SK-N-SH (cell line): ENCODE measurements at regions not wholly inside any gene's neighbourhood (a gene's known extent, or its start where the extent isn't known, plus 50 kb on each side); places are given as distances from the start of the nearest gene placed in this dataset.

Source experiments
- CTCF ChIA-PET: fragments of 300-600, 350-600 bp; formaldehyde crosslinking; extraction: SDS; loops from one replicate; lab custom pipeline; 2021; lab: Yijun Ruan, JAX
- POLR2A ChIA-PET: fragments of 350-600 bp; sonication (Branson Sonifier 250); formaldehyde crosslinking; extraction: SDS; loops from one replicate; lab custom pipeline; 2020; ENCODE audit warnings: antibody characterized with exemption, inconsistent platforms; lab: Yijun Ruan, JAX
- DNase-seq: peaks from one replicate; pipeline ENCODE4 v3.0.0; 2012
- H2AFZ ChIP-seq: fragments of 200-600 bp; sonication (generic); 2 replicates; pipeline ENCODE4 v1.8.1; 2016; ENCODE audit warnings: antibody characterized with exemption, mild to moderate bottlenecking, low read depth
- H3F3A ChIP-seq: fragments of 200-600 bp; sonication (generic); replicated peaks from 2 replicates; pipeline ENCODE3; 2016; ENCODE audit warnings: antibody characterized with exemption, mild to moderate bottlenecking; ENCODE audit not compliant: insufficient read depth
- H3K27ac ChIP-seq, 2 experiments: fragments of 200-500 bp in 1 of 2; fragments of 200-600 bp in 1 of 2; sonication (Bioruptor generic) in 1 of 2; sonication (generic), shearing (Covaris generic) in 1 of 2; 2 replicates each; pipeline versions ENCODE4 v1.5.1 to v1.6.1; 2014 to 2016; ENCODE audit warnings: low read depth in 2 of 2, inconsistent platforms in 1 of 2, low read length in 1 of 2, mild to moderate bottlenecking in 1 of 2, mixed read lengths in 1 of 2
- H3K27me3 ChIP-seq: fragments of 200-600 bp; sonication (generic), shearing (Covaris generic); 2 replicates; pipeline ENCODE4 v1.6.1; 2016; ENCODE audit warnings: mixed run types; ENCODE audit not compliant: insufficient read depth
- H3K36me3 ChIP-seq, 2 experiments: fragments of 200-500 bp in 1 of 2; fragments of 200-600 bp in 1 of 2; sonication (Bioruptor generic) in 1 of 2; sonication (generic) in 1 of 2; replicated peaks in 1 of 2; 2 replicates each; pipeline versions ENCODE3 to v1.5.1; 2014 to 2016; ENCODE audit warnings: low read length in 1 of 2, mild to moderate bottlenecking in 1 of 2; ENCODE audit not compliant: insufficient read depth in 2 of 2, control insufficient read depth in 1 of 2
- H3K4me1 ChIP-seq, 2 experiments: fragments of 200-500 bp in 1 of 2; fragments of 200-600 bp in 1 of 2; sonication (Bioruptor generic) in 1 of 2; sonication (generic), shearing (Covaris generic) in 1 of 2; 2 replicates each; pipeline versions ENCODE4 v1.5.1 to v1.6.1; 2014 to 2016; ENCODE audit warnings: low read depth in 1 of 2, low read length in 1 of 2, mixed run types in 1 of 2; ENCODE audit not compliant: insufficient read depth in 2 of 2, control insufficient read depth in 1 of 2
- H3K4me2 ChIP-seq: fragments of 200-600 bp; sonication (generic), shearing (Covaris generic); 2 replicates; pipeline ENCODE4 v1.6.1; 2017; ENCODE audit warnings: mixed run types
- H3K4me3 ChIP-seq, 2 experiments: fragments of 200-500 bp in 1 of 2; fragments of 200-600 bp in 1 of 2; sonication (Bioruptor generic) in 1 of 2; sonication (generic), shearing (Covaris generic) in 1 of 2; 2 replicates each; pipeline versions ENCODE4 v1.5.1 to v1.8.1; 2014 to 2016; ENCODE audit warnings: low read depth in 2 of 2, inconsistent platforms in 1 of 2, low read length in 1 of 2, mild to moderate bottlenecking in 1 of 2, mixed read lengths in 1 of 2, moderate library complexity in 1 of 2
- H3K79me2 ChIP-seq: fragments of 200-600 bp; sonication (generic); 2 replicates; pipeline ENCODE4 v1.8.1; 2017; ENCODE audit warnings: mild to moderate bottlenecking; ENCODE audit not compliant: insufficient read depth
- H3K9ac ChIP-seq: fragments of 200-600 bp; sonication (generic); 2 replicates; pipeline ENCODE4 v1.6.1; 2017; ENCODE audit warnings: mixed run types
- H3K9me2 ChIP-seq: fragments of 200-600 bp; sonication (generic); 2 replicates; pipeline ENCODE4 v1.6.1; 2017; ENCODE audit warnings: mixed run types
- H3K9me3 ChIP-seq: fragments of 200-600 bp; sonication (generic); 2 replicates; pipeline ENCODE4 v1.6.1; 2017; ENCODE audit warnings: mixed run types, mild to moderate bottlenecking, moderate library complexity
- H4K20me1 ChIP-seq: fragments of 200-600 bp; sonication (generic); 2 replicates; pipeline ENCODE4 v1.6.1; 2017; ENCODE audit warnings: mild to moderate bottlenecking, mixed run types; ENCODE audit not compliant: insufficient read depth
- CHD2 ChIP-seq: fragments of 150-350 bp; IDR thresholded peaks from 2 replicates; pipeline ENCODE4 v1.6.1; 2018; ENCODE audit warnings: low read length; ENCODE audit not compliant: partially characterized antibody
- EZH2phosphoT487 ChIP-seq: fragments of 200-600 bp; sonication (generic); IDR thresholded peaks from 2 replicates; pipeline ENCODE4 v1.6.1; 2017; ENCODE audit warnings: low read depth, mixed run types, mild to moderate bottlenecking, antibody characterized with exemption, moderate library complexity, borderline replicate concordance
- FOXJ3 ChIP-seq: sonication (generic); formaldehyde crosslinking; IDR thresholded peaks from 2 replicates; pipeline ENCODE4 v1.5.1; 2020; ENCODE audit warnings: mild to moderate bottlenecking, missing genetic modification reagents
- IRF3 ChIP-seq: fragments of 150-350 bp; IDR thresholded peaks from 2 replicates; pipeline ENCODE4 v1.6.1; 2016; ENCODE audit warnings: mild to moderate bottlenecking, low read depth, low read length
- MAX ChIP-seq: IDR thresholded peaks from 2 replicates; pipeline ENCODE4 v1.4.0; 2012; ENCODE audit warnings: low read depth
- POLR2AphosphoS5 ChIP-seq: IDR thresholded peaks from 2 replicates; pipeline ENCODE4 v1.6.1; 2012; ENCODE audit warnings: low read depth, low read length
- RAD21 ChIP-seq: IDR thresholded peaks from 2 replicates; pipeline ENCODE4 v1.6.1; 2012; ENCODE audit warnings: mild to moderate bottlenecking, low read length
- RFX5 ChIP-seq: IDR thresholded peaks from 2 replicates; pipeline ENCODE4 v1.6.1; 2012; ENCODE audit warnings: mild to moderate bottlenecking, improper control_type of control experiment, low read length
- SMC3 ChIP-seq: IDR thresholded peaks from 2 replicates; pipeline ENCODE4 v1.6.1; 2012; ENCODE audit warnings: low read depth, low read length, improper control_type of control experiment
- TAF1 ChIP-seq: IDR thresholded peaks from 2 replicates; pipeline ENCODE4 v1.6.1; 2012; ENCODE audit warnings: low read depth, mild to moderate bottlenecking, low read length, moderate library complexity, borderline replicate concordance
- TCF12 ChIP-seq: IDR thresholded peaks from 2 replicates; pipeline ENCODE4 v1.4.0; 2012
- TEAD4 ChIP-seq: IDR thresholded peaks from 2 replicates; pipeline ENCODE4 v1.4.0; 2012; ENCODE audit warnings: mild to moderate bottlenecking, borderline replicate concordance; ENCODE audit not compliant: insufficient read depth
- WGBS: methylation state at CpG from one replicate; pipeline ENCODE4 v1.1.6; 2017; ENCODE audit warnings: low lambda C conversion rate; 5-methylcytosine and 5-hydroxymethylcytosine counted together
- TF ChIP-seq, protein P1 (sequence below): fragments of 150-350 bp; IDR thresholded peaks from 2 replicates; pipeline ENCODE4 v1.6.1; 2017; ENCODE audit warnings: antibody characterized with exemption, low read length, low read depth, borderline replicate concordance
- TF ChIP-seq, protein P2 (sequence below): IDR thresholded peaks from 2 replicates; pipeline ENCODE4; 2012
- TF ChIP-seq, protein P3 (sequence below): fragments of 200-600 bp; sonication (generic); IDR thresholded peaks from 2 replicates; pipeline ENCODE4 v1.6.1; 2017; ENCODE audit warnings: antibody characterized with exemption, mild to moderate bottlenecking, moderate library complexity
- TF ChIP-seq, protein P4 (sequence below): IDR thresholded peaks from 2 replicates; pipeline ENCODE4 v1.4.0; 2012; ENCODE audit warnings: low read depth, borderline replicate concordance

GRCh38 chr1:233439721-233440120 lies 112.2 kb downstream of the MAP3K21 start:
- Histone ChIP-seq H3K27me3 (no peaks in the 10 kb centered on the region), H2AFZ (no peak overlapping the region), H3K79me2 (no peaks in the 10 kb centered on the region), H3K4me3 (no peak overlapping the region), H3K9me3 (no peaks in the 10 kb centered on the region), H3K36me3 (no peaks in the 10 kb centered on the region), H3K9ac (no peak overlapping the region), H3K27ac (no peak overlapping the region), H3F3A (peaks cover 6% of the 10 kb centered on the region), H4K20me1 (no peaks in the 10 kb centered on the region), H3K4me2 (no peak overlapping the region), H3K9me2 (no peaks in the 10 kb centered on the region), H3K4me1 (peaks cover 0 to 6% of the 10 kb centered on the region in 2 experiments; a peak in 1 of 4 replicates)
- CTCF ChIA-PET, result interaction anchor here (0.5 to 5.0 kb wide), 39 partner anchors 9 to 1015 kb away, joined by 3 to 64 read pairs (median 9); partner anchors contain the start of gene SLC35F3
- TF ChIP-seq, protein P1, sequence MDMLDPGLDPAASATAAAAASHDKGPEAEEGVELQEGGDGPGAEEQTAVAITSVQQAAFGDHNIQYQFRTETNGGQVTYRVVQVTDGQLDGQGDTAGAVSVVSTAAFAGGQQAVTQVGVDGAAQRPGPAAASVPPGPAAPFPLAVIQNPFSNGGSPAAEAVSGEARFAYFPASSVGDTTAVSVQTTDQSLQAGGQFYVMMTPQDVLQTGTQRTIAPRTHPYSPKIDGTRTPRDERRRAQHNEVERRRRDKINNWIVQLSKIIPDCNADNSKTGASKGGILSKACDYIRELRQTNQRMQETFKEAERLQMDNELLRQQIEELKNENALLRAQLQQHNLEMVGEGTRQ, result no peak
- no peak for DNase-seq
- WGBS, result 50% methylated on average over 3 of the region's 3 CpGs
- POLR2A ChIA-PET, result no interaction called here

DNA sequence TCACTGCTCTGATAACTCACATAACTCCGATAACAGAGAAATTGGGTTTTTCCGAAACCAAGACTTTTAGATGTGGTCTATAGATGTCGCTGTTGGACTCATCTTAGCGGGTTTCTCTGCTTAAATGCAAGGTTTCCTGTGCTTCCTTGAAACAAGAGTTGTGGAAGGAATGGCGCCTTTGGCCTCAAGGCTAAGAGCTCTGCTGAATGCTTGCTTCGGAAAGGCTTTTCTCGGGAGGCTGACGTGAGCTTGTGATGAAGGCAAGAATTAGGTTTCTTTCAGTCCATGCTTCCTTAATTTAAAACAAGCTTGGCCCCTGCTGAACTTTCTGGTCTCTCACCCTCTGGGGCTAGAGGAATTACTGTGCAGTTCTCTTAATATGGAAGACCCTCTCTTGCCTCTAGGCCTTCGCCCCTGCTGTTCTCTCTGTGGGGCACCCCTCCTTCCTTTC lies 113.5 kb downstream of the MAP3K21 start:
- Histone ChIP-seq H3K27ac (no peak overlapping the region), H4K20me1 (no peaks in the 10 kb centered on the region), H3K4me3 (no peak overlapping the region; a peak in 1 of 4 replicates), H3K9ac (no peak overlapping the region), H3K79me2 (no peaks in the 10 kb centered on the region), H3K27me3 (no peaks in the 10 kb centered on the region), H3F3A (peaks cover 6% of the 10 kb centered on the region), H3K4me2 (no peak overlapping the region), H3K36me3 (no peaks in the 10 kb centered on the region), H2AFZ (no peak overlapping the region), H3K4me1 (peaks cover 0 to 6% of the 10 kb centered on the region in 2 experiments; a peak in 1 of 4 replicates), H3K9me3 (no peaks in the 10 kb centered on the region), H3K9me2 (no peaks in the 10 kb centered on the region)
- WGBS, result 9% methylated on average over 9 of the region's 9 CpGs
- POLR2A ChIA-PET, result interaction anchor here (0.7 kb wide), 1 partner anchor 625 kb away, joined by 4 read pairs; no protein-coding TSS in a partner anchor
- CTCF ChIA-PET, result interaction anchor here (0.5 to 5.0 kb wide), 124 partner anchors 10 to 1013 kb away, joined by 3 to 64 read pairs (median 4); partner anchors contain the start of gene SLC35F3
- peak; percentile 49 for DNase-seq
- peak; percentile 23 for TF ChIP-seq CHD2
- TF ChIP-seq MAX, result no peak
- TF ChIP-seq TCF12, result no peak
- 0 out of 2 replicates have a peak, but pooled peaks have one; percentile 24 for TF ChIP-seq RFX5
- TF ChIP-seq IRF3, result no peak
- TF ChIP-seq, protein P2, sequence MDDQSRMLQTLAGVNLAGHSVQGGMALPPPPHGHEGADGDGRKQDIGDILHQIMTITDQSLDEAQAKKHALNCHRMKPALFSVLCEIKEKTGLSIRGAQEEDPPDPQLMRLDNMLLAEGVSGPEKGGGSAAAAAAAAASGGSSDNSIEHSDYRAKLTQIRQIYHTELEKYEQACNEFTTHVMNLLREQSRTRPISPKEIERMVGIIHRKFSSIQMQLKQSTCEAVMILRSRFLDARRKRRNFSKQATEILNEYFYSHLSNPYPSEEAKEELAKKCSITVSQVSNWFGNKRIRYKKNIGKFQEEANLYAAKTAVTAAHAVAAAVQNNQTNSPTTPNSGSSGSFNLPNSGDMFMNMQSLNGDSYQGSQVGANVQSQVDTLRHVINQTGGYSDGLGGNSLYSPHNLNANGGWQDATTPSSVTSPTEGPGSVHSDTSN, result no peak
- TF ChIP-seq TAF1, result no peak
- no peak for TF ChIP-seq FOXJ3 (CRISPR knock-in tag)
- TF ChIP-seq EZH2phosphoT487, result no peak
- TF ChIP-seq RAD21, result peak; percentile 97
- no peak for TF ChIP-seq POLR2AphosphoS5
- TF ChIP-seq, protein P3, sequence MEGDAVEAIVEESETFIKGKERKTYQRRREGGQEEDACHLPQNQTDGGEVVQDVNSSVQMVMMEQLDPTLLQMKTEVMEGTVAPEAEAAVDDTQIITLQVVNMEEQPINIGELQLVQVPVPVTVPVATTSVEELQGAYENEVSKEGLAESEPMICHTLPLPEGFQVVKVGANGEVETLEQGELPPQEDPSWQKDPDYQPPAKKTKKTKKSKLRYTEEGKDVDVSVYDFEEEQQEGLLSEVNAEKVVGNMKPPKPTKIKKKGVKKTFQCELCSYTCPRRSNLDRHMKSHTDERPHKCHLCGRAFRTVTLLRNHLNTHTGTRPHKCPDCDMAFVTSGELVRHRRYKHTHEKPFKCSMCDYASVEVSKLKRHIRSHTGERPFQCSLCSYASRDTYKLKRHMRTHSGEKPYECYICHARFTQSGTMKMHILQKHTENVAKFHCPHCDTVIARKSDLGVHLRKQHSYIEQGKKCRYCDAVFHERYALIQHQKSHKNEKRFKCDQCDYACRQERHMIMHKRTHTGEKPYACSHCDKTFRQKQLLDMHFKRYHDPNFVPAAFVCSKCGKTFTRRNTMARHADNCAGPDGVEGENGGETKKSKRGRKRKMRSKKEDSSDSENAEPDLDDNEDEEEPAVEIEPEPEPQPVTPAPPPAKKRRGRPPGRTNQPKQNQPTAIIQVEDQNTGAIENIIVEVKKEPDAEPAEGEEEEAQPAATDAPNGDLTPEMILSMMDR, result peak; percentile 83
- peak; percentile 75 for TF ChIP-seq SMC3
- TF ChIP-seq TEAD4, result no peak
- TF ChIP-seq, protein P4, sequence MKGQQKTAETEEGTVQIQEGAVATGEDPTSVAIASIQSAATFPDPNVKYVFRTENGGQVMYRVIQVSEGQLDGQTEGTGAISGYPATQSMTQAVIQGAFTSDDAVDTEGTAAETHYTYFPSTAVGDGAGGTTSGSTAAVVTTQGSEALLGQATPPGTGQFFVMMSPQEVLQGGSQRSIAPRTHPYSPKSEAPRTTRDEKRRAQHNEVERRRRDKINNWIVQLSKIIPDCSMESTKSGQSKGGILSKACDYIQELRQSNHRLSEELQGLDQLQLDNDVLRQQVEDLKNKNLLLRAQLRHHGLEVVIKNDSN, result no peak
